Activated T-helper 1 cell treated with Interleukin-2 at 50 U/mL for 16 hours (primary cell): ENCODE measurements at regions not wholly inside any gene's neighbourhood (a gene's known extent, or its start where the extent isn't known, plus 50 kb on each side); places are given as distances from the start of the nearest gene placed in this dataset.

Experiments used
- DNase-seq: peaks from one replicate; pipeline ENCODE4 v3.0.0-alpha.2; 2020; ENCODE audit warnings: low read depth

- DNase-seq = no peak
Measured at GRCh38 chr2:128493880-128494279, 175.2 kb upstream of the HS6ST1 start.

DNA sequence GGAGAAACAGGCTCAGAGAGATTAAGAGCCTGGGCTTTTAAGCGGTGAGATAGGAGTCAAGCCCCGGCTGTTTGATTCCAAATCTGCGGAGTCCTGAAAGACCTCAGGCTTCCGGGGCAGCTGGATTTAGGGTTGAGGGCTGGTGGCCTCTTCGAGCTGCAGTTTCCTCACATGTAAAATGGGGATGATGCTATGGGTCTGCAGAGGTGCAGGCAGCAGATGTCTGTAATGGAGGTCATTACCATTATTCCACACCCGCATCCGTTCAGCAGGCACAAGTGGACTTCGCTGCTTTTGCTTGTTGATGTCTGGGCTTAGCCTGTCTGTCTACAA, 175.6 kb upstream of the HS6ST1 start:
- no peak for DNase-seq

DNA sequence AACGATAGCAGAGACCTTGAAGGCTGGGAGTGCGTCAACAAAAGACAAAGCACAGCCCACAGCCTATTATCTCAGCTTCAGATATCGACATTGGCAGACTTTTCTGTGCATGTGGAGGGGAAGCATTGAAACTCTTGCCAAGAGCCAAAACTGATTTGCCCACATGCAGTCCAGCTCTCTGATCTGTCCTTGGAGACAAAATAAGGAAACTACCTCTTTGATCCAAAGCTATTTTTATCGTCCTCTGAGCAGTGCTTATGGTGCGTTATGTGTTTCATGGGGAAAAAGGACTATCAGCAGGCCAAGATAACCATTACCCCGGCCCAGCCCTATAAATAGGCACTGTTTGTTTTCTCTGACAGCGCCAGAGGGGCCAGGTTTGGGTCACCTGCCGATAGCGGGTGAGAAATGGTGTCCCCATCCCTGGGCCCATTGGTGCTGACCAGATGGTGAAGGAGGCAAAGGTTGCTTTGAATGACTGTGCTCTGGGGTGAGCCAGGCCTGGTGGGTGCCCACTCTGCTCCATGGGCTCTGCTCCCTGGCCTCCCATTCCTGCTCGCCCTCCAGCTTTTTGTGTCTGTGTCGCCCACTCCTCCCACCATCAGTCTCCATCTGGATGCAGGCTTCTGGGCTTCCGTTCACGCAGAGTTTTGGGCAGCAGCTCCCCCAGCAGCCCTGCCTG, 176.1 kb upstream of the HS6ST1 start:
- no peak for DNase-seq

- no peak for DNase-seq
Measured at GRCh38 chr2:128495996-128496547, 177.4 kb upstream of the HS6ST1 start.

- DNase-seq = no peak
Measured at GRCh38 chr2:128496700-128497099, 178.0 kb upstream of the HS6ST1 start.

DNA sequence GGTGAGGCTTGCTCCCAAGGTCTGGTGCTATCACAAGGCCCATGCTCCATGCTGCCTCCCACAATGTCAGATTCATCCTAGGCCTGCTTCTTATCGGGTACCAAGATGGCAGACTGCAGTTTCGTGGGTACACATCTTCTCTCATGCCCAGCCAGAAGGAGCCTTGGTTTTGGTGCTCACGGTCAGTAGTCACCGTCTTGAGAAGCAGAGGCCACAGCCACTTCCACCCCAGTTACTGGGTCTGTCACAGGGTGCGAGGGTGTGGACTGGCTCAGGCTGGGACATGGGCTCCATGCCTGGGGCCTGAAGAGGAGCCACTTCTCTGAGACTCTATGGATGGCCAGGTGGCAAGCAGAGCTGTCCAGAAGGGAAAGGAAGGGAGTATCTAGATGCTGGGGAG, 178.8 kb upstream of the HS6ST1 start:
- DNase-seq = no peak

DNA sequence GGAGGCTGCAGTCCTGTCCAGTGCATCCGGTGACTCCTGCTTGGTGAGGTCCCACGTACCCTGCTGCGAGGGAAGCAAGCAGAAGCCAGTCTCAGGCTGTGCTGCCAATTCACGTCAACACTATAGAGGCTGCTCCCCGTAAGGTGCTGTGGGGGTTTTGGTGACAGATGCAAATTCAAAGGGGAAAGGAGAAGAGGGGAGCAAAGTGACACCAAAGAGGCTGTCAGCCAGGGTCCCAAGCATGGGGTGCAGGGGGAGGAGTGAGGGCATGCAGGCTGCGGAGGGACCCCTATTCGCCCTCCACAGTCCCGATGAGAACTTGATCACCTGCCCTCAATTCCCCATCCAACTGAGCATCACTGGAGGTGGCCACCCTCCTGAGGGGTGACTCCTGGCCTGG, 179.4 kb upstream of the HS6ST1 start:
- no peak for DNase-seq

GRCh38 chr2:128498589-128498988, 179.9 kb upstream of the HS6ST1 start:
- DNase-seq = no peak

GRCh38 chr2:128499367-128500137, 180.9 kb upstream of the HS6ST1 start:
- no peak for DNase-seq

- DNase-seq = no peak
Measured at GRCh38 chr2:128500138-128500800, 181.6 kb upstream of the HS6ST1 start.

DNA sequence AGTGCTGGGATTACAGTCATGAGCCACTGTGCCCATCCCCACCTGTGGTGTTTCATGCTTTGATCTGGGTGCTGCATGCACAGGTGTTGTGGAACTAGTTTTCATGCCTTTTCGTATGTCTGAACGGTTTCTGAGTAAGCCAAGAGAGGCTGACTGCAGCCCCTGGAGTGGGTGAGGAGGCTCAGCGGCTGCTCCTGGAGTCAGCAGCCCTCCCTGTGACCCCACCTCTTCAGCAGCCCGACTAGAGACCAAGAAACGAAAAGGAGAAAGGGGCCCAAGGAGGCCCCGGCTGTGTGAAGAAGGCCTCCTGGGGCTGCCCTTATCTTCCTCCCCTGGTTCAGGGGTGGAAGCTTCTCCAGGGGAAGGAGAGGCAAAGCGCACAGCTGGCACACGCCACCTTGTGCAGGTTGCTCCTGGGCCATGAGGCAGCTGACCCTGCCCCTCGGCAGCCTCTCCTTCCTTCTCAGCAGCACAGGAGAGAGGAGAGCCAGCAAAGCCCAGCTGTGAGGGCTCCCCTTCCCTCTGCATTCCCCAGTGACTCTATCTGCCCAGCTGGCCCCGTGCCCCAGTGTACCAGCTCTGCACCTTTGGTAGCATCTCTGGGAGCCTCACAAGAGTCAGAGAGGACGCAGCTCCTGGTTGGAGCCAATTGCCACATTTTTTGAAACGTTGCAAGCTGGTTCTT, 182.5 kb upstream of the HS6ST1 start:
- DNase-seq = no peak

DNA sequence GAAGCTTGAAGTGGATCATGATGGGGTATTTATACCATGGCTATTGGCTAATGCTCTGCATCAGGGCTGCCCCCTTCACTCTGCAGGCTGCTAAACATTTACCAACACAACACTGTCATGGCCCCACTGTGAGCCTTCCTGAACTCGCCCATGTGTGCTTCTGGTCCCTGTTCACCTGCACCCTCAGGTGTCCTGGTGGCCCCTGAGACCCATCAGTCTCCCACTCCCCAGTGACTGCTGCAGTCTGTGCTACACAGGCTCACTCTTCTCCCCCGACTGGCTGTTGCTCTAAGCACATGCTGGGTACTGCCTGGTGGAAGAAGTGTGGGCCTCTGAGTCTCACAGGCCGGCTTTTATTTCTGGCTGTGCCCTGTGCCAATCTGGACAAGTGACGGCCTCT, 183.0 kb upstream of the HS6ST1 start:
- no peak for DNase-seq

- DNase-seq = no peak
Measured at GRCh38 chr2:128502200-128502599, 183.5 kb upstream of the HS6ST1 start.

GRCh38 chr2:128502638-128503246, 184.1 kb upstream of the HS6ST1 start:
- DNase-seq = no peak

- no peak for DNase-seq
Measured at GRCh38 chr2:128503399-128504245, 185.0 kb upstream of the HS6ST1 start.

GRCh38 chr2:128504246-128505149, 185.8 kb upstream of the HS6ST1 start:
- DNase-seq = no peak

DNA sequence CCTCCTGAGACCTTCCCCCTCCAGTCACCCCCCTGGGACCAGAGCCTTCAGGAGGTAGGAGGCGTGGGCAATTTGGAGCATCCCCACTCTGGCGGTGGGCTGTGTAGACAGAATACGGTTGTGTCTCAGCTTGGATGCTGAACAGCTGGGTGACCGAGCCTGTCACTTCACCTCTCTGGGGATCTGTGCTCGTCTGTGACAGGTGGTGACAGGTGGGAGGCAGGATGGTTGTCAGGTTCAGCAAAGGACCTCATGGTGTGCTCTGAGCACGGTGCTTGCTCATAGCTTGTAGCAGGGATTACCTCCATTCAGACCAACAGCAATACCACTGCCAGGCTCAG, 186.5 kb upstream of the HS6ST1 start:
- DNase-seq = no peak

- no peak for DNase-seq
Measured at GRCh38 chr2:128505575-128506526, 187.2 kb upstream of the HS6ST1 start.

GRCh38 chr2:128506534-128506933, 187.9 kb upstream of the HS6ST1 start:
- DNase-seq = no peak
